Activated B cell treated with CpG ODN at 0.5 μM for 24 hours (primary cell): ENCODE measurements at regions not wholly inside any gene's neighbourhood (a gene's known extent, or its start where the extent isn't known, plus 50 kb on each side); places are given as distances from the start of the nearest gene placed in this dataset.
"Not testable (repeated sequence)": the region's sequence is repeated elsewhere in the genome, so short reads cannot be mapped to it uniquely, and the experiment has no call there.

Experiments
- ATAC-seq: fragments of 200-7000 bp; cut with Tn5 transposase; one replicate; pipeline ENCODE4 v1.10.0; 2021; ENCODE audit warnings: low read depth, mild to moderate bottlenecking, moderate library complexity
- CTCF ChIA-PET: fragments of 350-600 bp; sonication (Branson Sonifier 250); formaldehyde crosslinking; loops from one replicate; lab custom pipeline; 2021; ENCODE audit warnings: antibody characterized with exemption; lab: Charles Lee
- POLR2A ChIA-PET: fragments of 350-600 bp; sonication (Branson Sonifier 250); formaldehyde crosslinking; loops from one replicate; lab custom pipeline; 2021; ENCODE audit warnings: antibody characterized with exemption; lab: Charles Lee
- DNase-seq: peaks from one replicate; pipeline ENCODE4 v3.0.0; 2022
- H3K27ac Mint-ChIP-seq: one replicate; pipeline ENCODE4 v1.8.0; 2020; ENCODE audit warnings: mixed read lengths
- H3K27me3 Mint-ChIP-seq: one replicate; pipeline ENCODE4 v1.8.0; 2021; ENCODE audit warnings: mixed read lengths
- H3K36me3 Mint-ChIP-seq: one replicate; pipeline ENCODE4 v1.8.0; 2021; ENCODE audit warnings: low read depth, mixed read lengths
- H3K4me1 Mint-ChIP-seq: one replicate; pipeline ENCODE4 v1.8.0; 2021; ENCODE audit warnings: mixed read lengths
- H3K4me3 Mint-ChIP-seq: one replicate; pipeline ENCODE4 v1.8.0; 2020; ENCODE audit warnings: mild to moderate bottlenecking, mixed read lengths
- H3K9me3 Mint-ChIP-seq: one replicate; pipeline ENCODE4 v1.8.0; 2020; ENCODE audit warnings: mixed read lengths
- CTCF ChIP-seq: fragments of 200-600 bp; IDR thresholded peaks from one replicate; pipeline ENCODE4 v1.8.0; 2022; ENCODE audit warnings: antibody characterized with exemption, mild to moderate bottlenecking
- intact Hi-C: fragments of 100-400 bp; cut with micrococcal nuclease; formaldehyde crosslinking; loops from one replicate; pipeline ENCODE4 v1.15.1; 2024

GRCh38 chr11:10969387-10969786, 111.5 kb upstream of the ZBED5 start:
- peaks cover 4% of the 10 kb centered on the region for H3K27me3 Mint-ChIP-seq
- H3K36me3 Mint-ChIP-seq, result peaks cover 5% of the 10 kb centered on the region
- no peak overlapping the region for H3K4me3 Mint-ChIP-seq
- TF ChIP-seq CTCF, result no peak
- peaks cover 14% of the 10 kb centered on the region for H3K9me3 Mint-ChIP-seq
- ChIA-PET POLR2A (no interaction called here), CTCF (no interaction called here)
- DNase-seq (no peak), ATAC-seq (no peak)
- peaks cover 8% of the 10 kb centered on the region for H3K4me1 Mint-ChIP-seq
- no peak overlapping the region for H3K27ac Mint-ChIP-seq
- intact Hi-C loops, result no loop called here

GRCh38 chr11:10956884-10957283, 99.0 kb upstream of the ZBED5 start:
- intact Hi-C loops, POLR2A ChIA-PET, CTCF ChIA-PET, ATAC-seq, H3K4me3 Mint-ChIP-seq, DNase-seq, H3K36me3 Mint-ChIP-seq, H3K27ac Mint-ChIP-seq: not testable (repeated sequence)
- H3K4me1 Mint-ChIP-seq, result peaks cover 11% of the 10 kb centered on the region
- H3K9me3 Mint-ChIP-seq, result peaks cover 11% of the 10 kb centered on the region
- peaks cover 13% of the 10 kb centered on the region for H3K27me3 Mint-ChIP-seq

- H3K4me3 Mint-ChIP-seq, result no peak overlapping the region
- ChIA-PET CTCF (interaction anchor here (1.1 kb wide), 1 partner anchor 21 kb away, joined by 3 read pairs; no protein-coding TSS in a partner anchor), POLR2A (no interaction called here)
- H3K27me3 Mint-ChIP-seq, result peaks cover 10% of the 10 kb centered on the region
- peaks cover 11% of the 10 kb centered on the region for H3K4me1 Mint-ChIP-seq
- H3K36me3 Mint-ChIP-seq, result peaks cover 3% of the 10 kb centered on the region
- no peak for TF ChIP-seq CTCF
- DNase-seq (no peak), ATAC-seq (no peak)
- peaks cover 11% of the 10 kb centered on the region for H3K9me3 Mint-ChIP-seq
- H3K27ac Mint-ChIP-seq, result no peak overlapping the region
- intact Hi-C loops, result no loop called here
These were observed 97.8 kb upstream of the ZBED5 start for GRCh38 chr11:10955616-10956015.

- ATAC-seq, result no peak
- ChIA-PET CTCF (no interaction called here), POLR2A (no interaction called here)
- H3K36me3 Mint-ChIP-seq, result peaks cover 1% of the 10 kb centered on the region
- peaks cover 7% of the 10 kb centered on the region for H3K9me3 Mint-ChIP-seq
- H3K27me3 Mint-ChIP-seq, result peaks cover 12% of the 10 kb centered on the region
- no peak overlapping the region for H3K4me3 Mint-ChIP-seq
- TF ChIP-seq CTCF, result no peak
- no peak overlapping the region for H3K27ac Mint-ChIP-seq
- intact Hi-C loops, result no loop called here
- DNase-seq, result no peak
- H3K4me1 Mint-ChIP-seq, result peaks cover 11% of the 10 kb centered on the region
These were observed 96.3 kb upstream of the ZBED5 start for GRCh38 chr11:10954184-10954583.

- POLR2A ChIA-PET, result no interaction called here
- Mint-ChIP-seq H3K9me3 (peaks cover 2% of the 10 kb centered on the region), H3K4me3 (no peak overlapping the region), H3K4me1 (peaks cover 11% of the 10 kb centered on the region), H3K27me3 (peaks cover 19% of the 10 kb centered on the region), H3K27ac (no peak overlapping the region), H3K36me3 (no peaks in the 10 kb centered on the region)
- DNase-seq (no peak), ATAC-seq (no peak)
- intact Hi-C loops, result no loop called here
- CTCF ChIA-PET, result interaction anchor here (1.7 kb wide), 1 partner anchor 75 kb away, joined by 6 read pairs; no protein-coding TSS in a partner anchor
- no peak for TF ChIP-seq CTCF
These were observed 95.0 kb upstream of the ZBED5 start for GRCh38 chr11:10952872-10953271.

GRCh38 chr11:10947935-10948334, 90.1 kb upstream of the ZBED5 start:
- POLR2A ChIA-PET, H3K4me3 Mint-ChIP-seq, DNase-seq, H3K27ac Mint-ChIP-seq, CTCF ChIA-PET, H3K36me3 Mint-ChIP-seq, H3K9me3 Mint-ChIP-seq, ATAC-seq, intact Hi-C loops, H3K4me1 Mint-ChIP-seq: not testable (repeated sequence)
- H3K27me3 Mint-ChIP-seq, result peaks cover 20% of the 10 kb centered on the region
